SU-DHL-6 (cell line): ENCODE measurements at regions not wholly inside any gene's neighbourhood (a gene's known extent, or its start where the extent isn't known, plus 50 kb on each side); places are given as distances from the start of the nearest gene placed in this dataset.

Source experiments
- EZH2phosphoT487 ChIP-seq: fragments of 200-600 bp; sonication (generic), shearing (Covaris generic); conservative IDR thresholded peaks from 2 replicates; pipeline ENCODE4 v1.6.1; 2018; ENCODE audit warnings: mild to moderate bottlenecking, antibody characterized with exemption, low read length, moderate library complexity, mixed read lengths
- TF ChIP-seq, protein P1 (sequence below): fragments of 200-600 bp; sonication (generic); IDR thresholded peaks from one replicate; pipeline ENCODE4 v1.5.1; 2017; ENCODE audit warnings: antibody characterized with exemption, mild to moderate bottlenecking, low read length, moderate library complexity; ENCODE audit not compliant: insufficient read depth, poor library complexity, severe bottlenecking

DNA sequence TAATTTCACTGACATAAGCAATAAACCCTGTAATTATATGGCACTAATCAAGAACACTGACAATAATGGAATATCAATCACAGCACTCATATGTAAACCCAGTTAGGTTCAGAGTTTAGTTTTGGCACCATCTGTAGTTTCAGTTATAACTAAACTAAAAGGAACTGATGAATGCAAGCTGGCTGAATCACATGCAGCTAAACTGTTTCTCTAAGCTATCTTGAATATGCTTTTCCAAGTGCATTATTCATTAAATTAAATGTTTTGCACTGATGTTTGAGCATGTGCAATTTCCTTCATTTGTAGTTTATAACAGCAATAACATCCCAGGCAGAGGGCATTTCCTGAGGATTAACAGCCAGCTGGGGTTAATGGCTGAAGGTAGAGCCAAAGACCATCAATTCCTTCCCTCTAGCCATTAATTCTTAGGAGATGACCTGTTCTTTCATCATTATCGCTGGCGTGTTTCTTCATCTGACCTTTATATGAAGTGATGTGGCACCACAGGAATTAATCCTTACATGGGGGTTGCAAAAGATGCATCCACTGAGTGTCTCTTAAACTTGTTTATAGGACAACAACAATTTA, 562.8 kb upstream of the IGFBP7 start:
- no peak for TF ChIP-seq EZH2phosphoT487
- TF ChIP-seq, protein P1, sequence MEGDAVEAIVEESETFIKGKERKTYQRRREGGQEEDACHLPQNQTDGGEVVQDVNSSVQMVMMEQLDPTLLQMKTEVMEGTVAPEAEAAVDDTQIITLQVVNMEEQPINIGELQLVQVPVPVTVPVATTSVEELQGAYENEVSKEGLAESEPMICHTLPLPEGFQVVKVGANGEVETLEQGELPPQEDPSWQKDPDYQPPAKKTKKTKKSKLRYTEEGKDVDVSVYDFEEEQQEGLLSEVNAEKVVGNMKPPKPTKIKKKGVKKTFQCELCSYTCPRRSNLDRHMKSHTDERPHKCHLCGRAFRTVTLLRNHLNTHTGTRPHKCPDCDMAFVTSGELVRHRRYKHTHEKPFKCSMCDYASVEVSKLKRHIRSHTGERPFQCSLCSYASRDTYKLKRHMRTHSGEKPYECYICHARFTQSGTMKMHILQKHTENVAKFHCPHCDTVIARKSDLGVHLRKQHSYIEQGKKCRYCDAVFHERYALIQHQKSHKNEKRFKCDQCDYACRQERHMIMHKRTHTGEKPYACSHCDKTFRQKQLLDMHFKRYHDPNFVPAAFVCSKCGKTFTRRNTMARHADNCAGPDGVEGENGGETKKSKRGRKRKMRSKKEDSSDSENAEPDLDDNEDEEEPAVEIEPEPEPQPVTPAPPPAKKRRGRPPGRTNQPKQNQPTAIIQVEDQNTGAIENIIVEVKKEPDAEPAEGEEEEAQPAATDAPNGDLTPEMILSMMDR: no peak
